ENCODE measurements at regions not wholly inside any gene's neighbourhood (a gene's known extent, or its start where the extent isn't known, plus 50 kb on each side); places are given as distances from the start of the nearest gene placed in this dataset.

- Histone ChIP-seq H3K36me3 (ENCODE audit: control insufficient read depth, insufficient read depth, low read length) (no peaks in the 10 kb centered on the region), H3K4me3 (ENCODE audit: low read depth, low read length) (no peak overlapping the region), H3K9me3 (ENCODE audit: control insufficient read depth, insufficient read depth, low read length) (no peaks in the 10 kb centered on the region), H3K4me1 (ENCODE audit: control insufficient read depth, insufficient read depth, low read length) (no peaks in the 10 kb centered on the region), H3K27ac (ENCODE audit: low read depth, low read length) (no peak overlapping the region), H3K27me3 (ENCODE audit: control insufficient read depth, insufficient read depth, low read length) (no peaks in the 10 kb centered on the region)
- no CpG with 5 or more reads among the region's 5 CpGs for whole genome bisulfite sequencing (ENCODE audit: insufficient coverage)
- no peak for DNase-seq (ENCODE audit: low read depth in 4 of 6, low spot score in 6 of 6)
These were observed 202.0 kb upstream of the CDH6 start for GRCh38 chr5:30991462-30991861.

GRCh38 chr5:30981576-30981975 is 211.9 kb upstream of the CDH6 start:
- no peaks in the 10 kb centered on the region for H3K9me3 ChIP-seq (ENCODE audit: control insufficient read depth, insufficient read depth, low read length)
- no peak overlapping the region for H3K27ac ChIP-seq (ENCODE audit: low read depth, low read length)
- no peaks in the 10 kb centered on the region for H3K27me3 ChIP-seq (ENCODE audit: control insufficient read depth, insufficient read depth, low read length)
- no peaks in the 10 kb centered on the region for H3K4me1 ChIP-seq (ENCODE audit: control insufficient read depth, insufficient read depth, low read length)
- DNase-seq (ENCODE audit: low read depth in 4 of 6, low spot score in 6 of 6): no peak
- no peak overlapping the region for H3K4me3 ChIP-seq (ENCODE audit: low read depth, low read length)
- H3K36me3 ChIP-seq (ENCODE audit: control insufficient read depth, insufficient read depth, low read length): no peaks in the 10 kb centered on the region

GRCh38 chr5:30968971-30969370 is 224.5 kb upstream of the CDH6 start:
- Histone ChIP-seq H3K27me3 (ENCODE audit: control insufficient read depth, insufficient read depth, low read length) (no peaks in the 10 kb centered on the region), H3K9me3 (ENCODE audit: control insufficient read depth, insufficient read depth, low read length) (no peaks in the 10 kb centered on the region), H3K4me3 (ENCODE audit: low read depth, low read length) (no peak overlapping the region), H3K27ac (ENCODE audit: low read depth, low read length) (no peak overlapping the region), H3K36me3 (ENCODE audit: control insufficient read depth, insufficient read depth, low read length) (no peaks in the 10 kb centered on the region), H3K4me1 (ENCODE audit: control insufficient read depth, insufficient read depth, low read length) (no peaks in the 10 kb centered on the region)
- WGBS (ENCODE audit: insufficient coverage): 75% methylated on average over 1 of the region's 1 CpG
- DNase-seq (ENCODE audit: low read depth in 4 of 6, low spot score in 6 of 6): no peak

- Histone ChIP-seq H3K4me1 (ENCODE audit: control insufficient read depth, insufficient read depth, low read length) (no peaks in the 10 kb centered on the region), H3K27me3 (ENCODE audit: control insufficient read depth, insufficient read depth, low read length) (no peaks in the 10 kb centered on the region), H3K36me3 (ENCODE audit: control insufficient read depth, insufficient read depth, low read length) (no peaks in the 10 kb centered on the region), H3K27ac (ENCODE audit: low read depth, low read length) (no peak overlapping the region), H3K4me3 (ENCODE audit: low read depth, low read length) (no peak overlapping the region), H3K9me3 (ENCODE audit: control insufficient read depth, insufficient read depth, low read length) (no peaks in the 10 kb centered on the region)
- no CpG with 5 or more reads among the region's 1 CpG for WGBS (ENCODE audit: insufficient coverage)
- no peak for DNase-seq (ENCODE audit: low read depth in 4 of 6, low spot score in 6 of 6)
These were observed 233.4 kb upstream of the CDH6 start for GRCh38 chr5:30960036-30960435.

- no peak for DNase-seq (ENCODE audit: low read depth in 4 of 6, low spot score in 6 of 6)
- H3K36me3 ChIP-seq (ENCODE audit: control insufficient read depth, insufficient read depth, low read length): no peaks in the 10 kb centered on the region
- no peak overlapping the region for H3K4me3 ChIP-seq (ENCODE audit: low read depth, low read length)
- no peak overlapping the region for H3K27ac ChIP-seq (ENCODE audit: low read depth, low read length)
- no peaks in the 10 kb centered on the region for H3K27me3 ChIP-seq (ENCODE audit: control insufficient read depth, insufficient read depth, low read length)
- H3K9me3 ChIP-seq (ENCODE audit: control insufficient read depth, insufficient read depth, low read length): no peaks in the 10 kb centered on the region
- H3K4me1 ChIP-seq (ENCODE audit: control insufficient read depth, insufficient read depth, low read length): no peaks in the 10 kb centered on the region
- WGBS (ENCODE audit: insufficient coverage): 93% methylated on average over 3 of the region's 3 CpGs
These were observed 234.2 kb upstream of the CDH6 start for GRCh38 chr5:30959238-30959637.

- Histone ChIP-seq H3K4me3 (ENCODE audit: low read depth, low read length) (no peak overlapping the region), H3K36me3 (ENCODE audit: control insufficient read depth, insufficient read depth, low read length) (no peaks in the 10 kb centered on the region), H3K4me1 (ENCODE audit: control insufficient read depth, insufficient read depth, low read length) (no peaks in the 10 kb centered on the region), H3K27me3 (ENCODE audit: control insufficient read depth, insufficient read depth, low read length) (no peaks in the 10 kb centered on the region), H3K9me3 (ENCODE audit: control insufficient read depth, insufficient read depth, low read length) (no peaks in the 10 kb centered on the region), H3K27ac (ENCODE audit: low read depth, low read length) (no peak overlapping the region)
- no CpG with 5 or more reads among the region's 2 CpGs for WGBS (ENCODE audit: insufficient coverage)
- no peak for DNase-seq (ENCODE audit: low read depth in 4 of 6, low spot score in 6 of 6)
These were observed 235.9 kb upstream of the CDH6 start for GRCh38 chr5:30957591-30957990.

GRCh38 chr5:30956251-30956650 is 237.2 kb upstream of the CDH6 start:
- no peak overlapping the region for H3K27ac ChIP-seq (ENCODE audit: low read depth, low read length)
- no peak for DNase-seq (ENCODE audit: low read depth in 4 of 6, low spot score in 6 of 6)
- no peaks in the 10 kb centered on the region for H3K9me3 ChIP-seq (ENCODE audit: control insufficient read depth, insufficient read depth, low read length)

GRCh38 chr5:30937070-30937469 is 256.4 kb upstream of the CDH6 start:
- no peaks in the 10 kb centered on the region for H3K36me3 ChIP-seq (ENCODE audit: control insufficient read depth, insufficient read depth, low read length)
- no peak for DNase-seq (ENCODE audit: low read depth in 4 of 6, low spot score in 6 of 6)
- no peaks in the 10 kb centered on the region for H3K4me1 ChIP-seq (ENCODE audit: control insufficient read depth, insufficient read depth, low read length)
- H3K9me3 ChIP-seq (ENCODE audit: control insufficient read depth, insufficient read depth, low read length): no peaks in the 10 kb centered on the region
- H3K4me3 ChIP-seq (ENCODE audit: low read depth, low read length): no peak overlapping the region
- no peak overlapping the region for H3K27ac ChIP-seq (ENCODE audit: low read depth, low read length)
- WGBS (ENCODE audit: insufficient coverage): no CpG with 5 or more reads among the region's 4 CpGs
- H3K27me3 ChIP-seq (ENCODE audit: control insufficient read depth, insufficient read depth, low read length): no peaks in the 10 kb centered on the region

More at GRCh38 chr5:30956251-30956650, 237.2 kb upstream of the CDH6 start:
- Histone ChIP-seq H3K4me1 (ENCODE audit: control insufficient read depth, insufficient read depth, low read length) (no peaks in the 10 kb centered on the region), H3K36me3 (ENCODE audit: control insufficient read depth, insufficient read depth, low read length) (no peaks in the 10 kb centered on the region), H3K27me3 (ENCODE audit: control insufficient read depth, insufficient read depth, low read length) (no peaks in the 10 kb centered on the region), H3K4me3 (ENCODE audit: low read depth, low read length) (no peak overlapping the region)

- WGBS (ENCODE audit: insufficient coverage): no CpG with 5 or more reads among the region's 4 CpGs
- Histone ChIP-seq H3K36me3 (ENCODE audit: control insufficient read depth, insufficient read depth, low read length) (no peaks in the 10 kb centered on the region), H3K4me1 (ENCODE audit: control insufficient read depth, insufficient read depth, low read length) (no peaks in the 10 kb centered on the region), H3K27ac (ENCODE audit: low read depth, low read length) (no peak overlapping the region), H3K9me3 (ENCODE audit: control insufficient read depth, insufficient read depth, low read length) (no peaks in the 10 kb centered on the region), H3K4me3 (ENCODE audit: low read depth, low read length) (no peak overlapping the region), H3K27me3 (ENCODE audit: control insufficient read depth, insufficient read depth, low read length) (no peaks in the 10 kb centered on the region)
- no peak for DNase-seq (ENCODE audit: low read depth in 4 of 6, low spot score in 6 of 6)
These were observed 259.9 kb upstream of the CDH6 start for GRCh38 chr5:30933599-30933998.

- no peak overlapping the region for H3K27ac ChIP-seq (ENCODE audit: low read depth, low read length)
- WGBS (ENCODE audit: insufficient coverage): no CpG with 5 or more reads among the region's 4 CpGs
These were observed 261.0 kb upstream of the CDH6 start for GRCh38 chr5:30932273-30933017.

More at GRCh38 chr5:30932273-30933017, 261.0 kb upstream of the CDH6 start:
- H3K9me3 ChIP-seq (ENCODE audit: control insufficient read depth, insufficient read depth, low read length): no peaks in the 10 kb centered on the region
- no peaks in the 10 kb centered on the region for H3K36me3 ChIP-seq (ENCODE audit: control insufficient read depth, insufficient read depth, low read length)
- H3K4me1 ChIP-seq (ENCODE audit: control insufficient read depth, insufficient read depth, low read length): no peaks in the 10 kb centered on the region
- H3K4me3 ChIP-seq (ENCODE audit: low read depth, low read length): no peak overlapping the region
- peak in 1 of 6 donors; percentile 46 for DNase-seq (ENCODE audit: low read depth in 4 of 6, low spot score in 6 of 6)
- H3K27me3 ChIP-seq (ENCODE audit: control insufficient read depth, insufficient read depth, low read length): no peaks in the 10 kb centered on the region

Measured in spinal cord (tissue), 9 donors.